Caco-2 (cell line): ENCODE measurements at regions not wholly inside any gene's neighbourhood (a gene's known extent, or its start where the extent isn't known, plus 50 kb on each side); places are given as distances from the start of the nearest gene placed in this dataset.

ENCODE experiments used
- BruUV-seq: library from RNA; stranded (reverse); fragments of 400-500 nt; replicated peaks from 2 replicates; lab custom pipeline; 2021; lab: Mats Ljungman, UMichigan
- CTCF ChIA-PET: fragments of 300-600 bp; sonication (Branson Sonifier 250); formaldehyde crosslinking; loops from one replicate; lab custom pipeline; 2022; ENCODE audit warnings: antibody characterized with exemption; lab: Charles Lee
- POLR2A ChIA-PET: fragments of 300-600 bp; sonication (Branson Sonifier 250); formaldehyde crosslinking; loops from one replicate; lab custom pipeline; 2022; ENCODE audit warnings: antibody characterized with exemption; lab: Charles Lee
- DNase-seq, 2 experiments: peaks; one replicate each; pipeline versions ENCODE4 v3.0.0 to v3.0.0-alpha.2; 2020 to 2022
- H3K27me3 ChIP-seq: replicated peaks from 2 replicates; pipeline ENCODE4 v1.6.0; 2011; ENCODE audit warnings: low read length; ENCODE audit not compliant: control insufficient read depth, insufficient read depth
- H3K36me3 ChIP-seq: 2 replicates; pipeline ENCODE4 v1.5.1; 2011; ENCODE audit warnings: low read length; ENCODE audit not compliant: control insufficient read depth, insufficient read depth
- H3K4me1 ChIP-seq: fragments of 250-450 bp; sonication (Bioruptor Pico); 2 replicates; pipeline ENCODE4 v1.5.1; 2020; ENCODE audit warnings: mild to moderate bottlenecking
- H3K4me3 ChIP-seq: 2 replicates; pipeline ENCODE4 v1.5.1; 2011; ENCODE audit warnings: low read depth, mild to moderate bottlenecking, control low read depth, low read length
- H3K9me3 ChIP-seq: fragments of 250-450 bp; sonication (Bioruptor Pico); 2 replicates; pipeline ENCODE4 v1.5.1; 2020; ENCODE audit warnings: mild to moderate bottlenecking, moderate library complexity
- H3K27ac Mint-ChIP-seq: one replicate; pipeline ENCODE4 v1.8.0; 2022; ENCODE audit warnings: mixed read lengths; ENCODE audit not compliant: unreplicated experiment
- H3K27me3 Mint-ChIP-seq: one replicate; pipeline ENCODE4 v1.8.0; 2022; ENCODE audit warnings: mixed read lengths; ENCODE audit not compliant: insufficient read depth, unreplicated experiment
- H3K36me3 Mint-ChIP-seq: one replicate; pipeline ENCODE4 v1.8.0; 2022; ENCODE audit warnings: mild to moderate bottlenecking, mixed read lengths; ENCODE audit not compliant: insufficient read depth, unreplicated experiment
- H3K4me1 Mint-ChIP-seq: one replicate; pipeline ENCODE4 v1.8.0; 2022; ENCODE audit warnings: low read depth, mixed read lengths; ENCODE audit not compliant: unreplicated experiment
- H3K4me3 Mint-ChIP-seq: one replicate; pipeline ENCODE4 v1.8.0; 2022; ENCODE audit warnings: mild to moderate bottlenecking, moderate library complexity, mixed read lengths; ENCODE audit not compliant: unreplicated experiment
- H3K9me3 Mint-ChIP-seq: one replicate; pipeline ENCODE4 v1.8.0; 2022; ENCODE audit warnings: mixed read lengths; ENCODE audit not compliant: unreplicated experiment
- CTCF ChIP-seq, 2 experiments: fragments of 200-600 bp in 1 of 2; IDR thresholded peaks; 1 replicate in 1 of 2; 2 replicates in 1 of 2; pipeline versions ENCODE4 v1.5.1 to v1.8.0; 2011 to 2022; ENCODE audit warnings: antibody characterized with exemption in 1 of 2, control low read depth in 1 of 2, inconsistent platforms in 1 of 2, low read depth in 1 of 2, low read length in 1 of 2, mild to moderate bottlenecking in 1 of 2, moderate library complexity in 1 of 2; ENCODE audit not compliant: insufficient read depth in 1 of 2, severe bottlenecking in 1 of 2, unreplicated experiment in 1 of 2
- intact Hi-C: fragments of 100-400 bp; cut with micrococcal nuclease; formaldehyde crosslinking; loops from one replicate; pipeline ENCODE4 v1.10.0; 2022; ENCODE audit not compliant: unreplicated experiment

- no peaks in the 10 kb centered on the region for H3K9me3 ChIP-seq
- no peaks in the 10 kb centered on the region; the same call in 1 of the 2 replicates for H3K27me3 ChIP-seq
- ChIA-PET POLR2A (interaction anchor here (0.7 kb wide), 1 partner anchor 36 kb away, joined by 6 read pairs; no protein-coding TSS in a partner anchor), CTCF (interaction anchor here (1.0 kb wide), 1 partner anchor 378 kb away, joined by 3 read pairs; no protein-coding TSS in a partner anchor)
- no peak for TF ChIP-seq CTCF (IDR thresholded peaks at IDR 0.05; ENCODE audit: insufficient read depth in 1 of 2, low read depth in 1 of 2, low read length in 1 of 2, severe bottlenecking in 1 of 2, unreplicated experiment in 1 of 2)
- no peak for DNase-seq
- H3K4me1 ChIP-seq = 0 out of 2 replicates have a peak, but pooled peaks cover under 1% of the 10 kb centered on the region
- H3K36me3 Mint-ChIP-seq = no peaks in the 10 kb centered on the region
- no TSS peak for BruUV-seq
- H3K27ac Mint-ChIP-seq = no peak overlapping the region
- no peak overlapping the region for H3K4me3 ChIP-seq
- H3K4me3 Mint-ChIP-seq = no peak overlapping the region
- intact Hi-C loops = no loop called here
- H3K27me3 Mint-ChIP-seq = no peaks in the 10 kb centered on the region
- peaks cover 9% of the 10 kb centered on the region for H3K9me3 Mint-ChIP-seq
- H3K4me1 Mint-ChIP-seq = no peaks in the 10 kb centered on the region
- H3K36me3 ChIP-seq = no peaks in the 10 kb centered on the region
Observed at GRCh38 chr1:213744780-213745179, 243.0 kb upstream of the PROX1 start.

GRCh38 chr1:213745451-213745850 lies 242.3 kb upstream of the PROX1 start:
- no peaks in the 10 kb centered on the region for H3K9me3 ChIP-seq
- DNase-seq = no peak
- Mint-ChIP-seq H3K27ac (no peak overlapping the region), H3K4me3 (no peak overlapping the region), H3K27me3 (no peaks in the 10 kb centered on the region), H3K36me3 (no peaks in the 10 kb centered on the region), H3K4me1 (peaks cover 5% of the 10 kb centered on the region), H3K9me3 (peaks cover 9% of the 10 kb centered on the region)
- no peaks in the 10 kb centered on the region for H3K36me3 ChIP-seq
- BruUV-seq = no TSS peak
- H3K4me1 ChIP-seq = peaks cover 7% of the 10 kb centered on the region; the same call in 1 of the 2 replicates
- no peak for TF ChIP-seq CTCF (IDR thresholded peaks at IDR 0.05; ENCODE audit: insufficient read depth in 1 of 2, low read depth in 1 of 2, low read length in 1 of 2, severe bottlenecking in 1 of 2, unreplicated experiment in 1 of 2)
- H3K4me3 ChIP-seq = no peak overlapping the region
- ChIA-PET POLR2A (interaction anchor here (0.7 kb wide), 1 partner anchor 36 kb away, joined by 6 read pairs; no protein-coding TSS in a partner anchor), CTCF (interaction anchor here (1.0 kb wide), 1 partner anchor 378 kb away, joined by 3 read pairs; no protein-coding TSS in a partner anchor)
- intact Hi-C loops = no loop called here
- H3K27me3 ChIP-seq = no peaks in the 10 kb centered on the region; the same call in 1 of the 2 replicates

- H3K36me3 Mint-ChIP-seq = no peaks in the 10 kb centered on the region
- no peak overlapping the region for H3K4me3 ChIP-seq
- no peak for TF ChIP-seq CTCF (IDR thresholded peaks at IDR 0.05; ENCODE audit: insufficient read depth in 1 of 2, low read depth in 1 of 2, low read length in 1 of 2, severe bottlenecking in 1 of 2, unreplicated experiment in 1 of 2)
- peaks cover 13% of the 10 kb centered on the region; the same call in 1 of the 2 replicates for H3K4me1 ChIP-seq
- H3K4me1 Mint-ChIP-seq = peaks cover 8% of the 10 kb centered on the region
- no peak overlapping the region for H3K4me3 Mint-ChIP-seq
- DNase-seq = no peak
- intact Hi-C loops = no loop called here
- ChIA-PET CTCF (no interaction called here), POLR2A (no interaction called here)
- H3K9me3 ChIP-seq = no peaks in the 10 kb centered on the region; the same call in 1 of the 2 replicates
- no peaks in the 10 kb centered on the region; the same call in 1 of the 2 replicates for H3K27me3 ChIP-seq
- no peaks in the 10 kb centered on the region for H3K9me3 Mint-ChIP-seq
- BruUV-seq = no TSS peak
- H3K36me3 ChIP-seq = no peaks in the 10 kb centered on the region
- H3K27ac Mint-ChIP-seq = no peak overlapping the region
- no peaks in the 10 kb centered on the region for H3K27me3 Mint-ChIP-seq
Observed at GRCh38 chr1:213749558-213749957, 238.2 kb upstream of the PROX1 start.
